B cell (primary cell): ENCODE measurements at regions not wholly inside any gene's neighbourhood (a gene's known extent, or its start where the extent isn't known, plus 50 kb on each side); places are given as distances from the start of the nearest gene placed in this dataset. TPM values are rescaled to one million over a fixed set of nuclear protein-coding genes. Genes with fewer than 3 reads are reported as not detected.
"Not testable (repeated sequence)": the region's sequence is repeated elsewhere in the genome, so short reads cannot be mapped to it uniquely, and the experiment has no call there.

Source experiments
- ATAC-seq: fragments of 200-7000 bp; cut with Tn5 transposase; one replicate; pipeline ENCODE4 v1.10.0; 2021; ENCODE audit warnings: low read depth, mild to moderate bottlenecking, moderate number of reproducible peaks, moderate library complexity
- CTCF ChIA-PET: fragments of 350-600 bp; sonication (Branson Sonifier 250); formaldehyde crosslinking; loops from one replicate; lab custom pipeline; 2021; ENCODE audit warnings: antibody characterized with exemption, inconsistent platforms; lab: Charles Lee
- POLR2A ChIA-PET: fragments of 350-600 bp; sonication (Branson Sonifier 250); formaldehyde crosslinking; loops from one replicate; lab custom pipeline; 2021; ENCODE audit warnings: antibody characterized with exemption; lab: Charles Lee
- DNase-seq: peaks from one replicate; pipeline ENCODE4 v3.0.0; 2013
- H2AFZ ChIP-seq: 2 replicates; pipeline ENCODE4 v1.6.1; 2012; ENCODE audit warnings: mild to moderate bottlenecking, low read depth, low read length; ENCODE audit not compliant: insufficient read depth, poor library complexity, severe bottlenecking
- H3K27ac ChIP-seq, 2 donors: 1 replicate in 1 of 2; 2 replicates in 1 of 2; pipeline ENCODE4 v1.5.1; 2012 to 2013; ENCODE audit warnings: low read length in 2 of 2, mild to moderate bottlenecking in 2 of 2, moderate library complexity in 1 of 2
- H3K27me3 ChIP-seq, 4 experiments: fragments of 200-600 bp in 1 of 4; sonication (generic) in 1 of 4; replicated peaks in 1 of 4; 1 replicate in 2 of 4; 2 replicates in 2 of 4; pipeline versions ENCODE4 v1.6.1 to v1.7.0; 2013 to 2016; ENCODE audit warnings: low read length in 3 of 4, mild to moderate bottlenecking in 2 of 4, mixed read lengths in 1 of 4, moderate library complexity in 1 of 4; ENCODE audit not compliant: insufficient read depth in 4 of 4, control insufficient read depth in 3 of 4; ENCODE audit errors: control extremely low read depth in 1 of 4
- H3K36me3 ChIP-seq, 2 experiments: replicated peaks in 1 of 2; 1 replicate in 1 of 2; 2 replicates in 1 of 2; pipeline versions ENCODE4 v1.6.1 to v1.7.1; 2013; ENCODE audit warnings: low read length in 1 of 2; ENCODE audit not compliant: insufficient read depth in 2 of 2, control insufficient read depth in 1 of 2; ENCODE audit errors: control extremely low read depth in 1 of 2, extremely low read depth in 1 of 2
- H3K4me1 ChIP-seq, 2 donors: fragments of 200-600 bp in 1 of 2; sonication (generic) in 1 of 2; 1 replicate in 1 of 2; 2 replicates in 1 of 2; pipeline versions ENCODE4 v1.5.1 to v1.6.1; 2013 to 2017; ENCODE audit warnings: low read length in 2 of 2; ENCODE audit not compliant: control insufficient read depth in 2 of 2, insufficient read depth in 2 of 2
- H3K4me2 ChIP-seq: replicated peaks from 2 replicates; pipeline ENCODE3; 2012; ENCODE audit warnings: mild to moderate bottlenecking, low read depth, low read length; ENCODE audit not compliant: poor library complexity, severe bottlenecking
- H3K4me3 ChIP-seq, 5 experiments: fragments of 200-600 bp in 1 of 5; sonication (generic) in 1 of 5; 1 replicate in 3 of 5; 2 replicates in 2 of 5; pipeline versions ENCODE4 v1.5.1 to v1.7.0; 2011 to 2016; ENCODE audit warnings: low read length in 4 of 5, mild to moderate bottlenecking in 4 of 5, low read depth in 2 of 5, control low read depth in 1 of 5, moderate library complexity in 1 of 5; ENCODE audit not compliant: insufficient read depth in 1 of 5; ENCODE audit errors: control extremely low read depth in 1 of 5, extremely low read depth in 1 of 5
- H3K79me2 ChIP-seq: fragments of 200-600 bp; sonication (generic); one replicate; pipeline ENCODE4 v1.6.0; 2016; ENCODE audit warnings: low read length; ENCODE audit not compliant: control insufficient read depth, insufficient read depth
- H3K9ac ChIP-seq: fragments of 200-600 bp; sonication (generic); 2 replicates; pipeline ENCODE4 v1.6.1; 2017; ENCODE audit warnings: mild to moderate bottlenecking, low read length, moderate library complexity
- H3K9me3 ChIP-seq, 3 donors: one replicate each; pipeline versions ENCODE4 v1.6.1 to v1.7.1; 2013; ENCODE audit warnings: low read length in 2 of 3; ENCODE audit not compliant: control insufficient read depth in 2 of 3, insufficient read depth in 1 of 3; ENCODE audit errors: control extremely low read depth in 1 of 3
- H4K20me1 ChIP-seq: 2 replicates; pipeline ENCODE4 v1.6.0; 2012; ENCODE audit warnings: mild to moderate bottlenecking, low read length; ENCODE audit not compliant: insufficient read depth, control insufficient read depth, poor library complexity, severe bottlenecking
- H3K27ac Mint-ChIP-seq: one replicate; pipeline ENCODE4 v1.8.0; 2021; ENCODE audit warnings: mixed read lengths
- H3K27me3 Mint-ChIP-seq: one replicate; pipeline ENCODE4 v1.8.0; 2021; ENCODE audit warnings: mixed read lengths
- H3K4me1 Mint-ChIP-seq: one replicate; pipeline ENCODE4 v1.8.0; 2021; ENCODE audit warnings: mixed read lengths
- H3K4me3 Mint-ChIP-seq: one replicate; pipeline ENCODE4 v1.8.0; 2021; ENCODE audit warnings: mixed read lengths
- H3K9me3 Mint-ChIP-seq: one replicate; pipeline ENCODE4 v1.8.0; 2022; ENCODE audit warnings: mixed read lengths; ENCODE audit not compliant: insufficient read depth
- WGBS: methylation state at CpG from one replicate; pipeline ENCODE4 v1.1.5; 2013; ENCODE audit warnings: missing lambda C conversion rate; ENCODE audit not compliant: insufficient coverage; 5-methylcytosine and 5-hydroxymethylcytosine counted together
- intact Hi-C: fragments of 100-400 bp; cut with micrococcal nuclease; formaldehyde crosslinking; loops from one replicate; pipeline ENCODE4 v1.10.0; 2022
- small RNA-seq: library from RNA; depleted of rRNA; stranded (forward); fragments of <200 nt; gene quantifications from one replicate; pipeline ENCODE3, GENCODE V24; 2012; ENCODE audit warnings: low replicate concordance, low read depth; ENCODE audit not compliant: insufficient read length

GRCh38 chr6:27195547-27195946, 52.0 kb upstream of the PRSS16 start:
- H3K4me1 ChIP-seq, H3K9me3 Mint-ChIP-seq, DNase-seq, ATAC-seq, H3K9me3 ChIP-seq, H3K36me3 ChIP-seq, H3K4me1 Mint-ChIP-seq, H3K4me2 ChIP-seq, H3K27me3 Mint-ChIP-seq, H3K4me3 Mint-ChIP-seq, H3K27ac Mint-ChIP-seq, CTCF ChIA-PET, H3K79me2 ChIP-seq, H2AFZ ChIP-seq, H3K27me3 ChIP-seq, POLR2A ChIA-PET, H3K4me3 ChIP-seq, H3K27ac ChIP-seq, intact Hi-C loops, H4K20me1 ChIP-seq, H3K9ac ChIP-seq: not testable (repeated sequence)
- no CpG with 5 or more reads among the region's 3 CpGs for WGBS

Small RNA genes in the stretch of these regions (small RNA-seq; reads per million reads assigned to genes)
- gene MIR3143 = not detected
- 14.0 reads per million, percentile 87 among the genes with 10 or more reads in this experiment for gene RNU2-62P
